A549 (cell line): ENCODE measurements at regions not wholly inside any gene's neighbourhood (a gene's known extent, or its start where the extent isn't known, plus 50 kb on each side); places are given as distances from the start of the nearest gene placed in this dataset.

Experiments
- ATAC-seq, 2 experiments: fragments of 200-7000 bp in 1 of 2; fragments of >200 bp in 1 of 2; cut with Nextera tagmentation in 1 of 2; cut with Tn5 transposase in 1 of 2; 3 replicates each; pipeline versions ENCODE4 v1.8.0 to v1.9.1; 2018 to 2020; ENCODE audit warnings: mild to moderate bottlenecking in 1 of 2, moderate library complexity in 1 of 2
- CTCF ChIA-PET: fragments of 300-600 bp; sonication (Branson Sonifier 250); formaldehyde crosslinking; extraction: SDS; loops from one replicate; lab custom pipeline; 2021; ENCODE audit warnings: antibody characterized with exemption, inconsistent platforms; lab: Yijun Ruan, JAX
- POLR2A ChIA-PET: fragments of 350-600 bp; formaldehyde crosslinking; extraction: SDS; loops from one replicate; lab custom pipeline; 2021; ENCODE audit warnings: antibody characterized with exemption, inconsistent platforms; lab: Yijun Ruan, JAX
- DNase-seq, 2 experiments: peaks; one replicate each; pipeline versions ENCODE4 v3.0.0 to v3.0.0-alpha.2; 2011 to 2016; ENCODE audit warnings: low read depth in 1 of 2, low spot score in 1 of 2
- FAIRE-seq: peaks from 2 replicates; lab custom pipeline; 2011; peaks lifted over from hg19 to GRCh38; lab: Jason Lieb, UNC
- H3K27ac ChIP-seq, 2 experiments: fragments of >200 bp; sonication (Bioruptor Twin); formaldehyde crosslinking; 3 replicates each; pipeline ENCODE4 v1.5.1; 2016 to 2017
- H3K4me1 ChIP-seq: fragments of >200 bp; sonication (Bioruptor Twin); formaldehyde crosslinking; 3 replicates; pipeline ENCODE4 v1.6.1; 2016
- H3K4me2 ChIP-seq: fragments of >200 bp; sonication (Bioruptor Twin); formaldehyde crosslinking; 3 replicates; pipeline ENCODE4 v1.6.1; 2016
- H3K4me3 ChIP-seq: fragments of >200 bp; sonication (Bioruptor Twin); formaldehyde crosslinking; 3 replicates; pipeline ENCODE4 v1.5.1; 2016
- H3K9me3 ChIP-seq: fragments of >200 bp; sonication (Bioruptor Twin); formaldehyde crosslinking; 3 replicates; pipeline ENCODE4 v1.6.1; 2016
- BHLHE40 ChIP-seq: IDR thresholded peaks from 2 replicates; pipeline ENCODE4 v1.6.1; 2012; ENCODE audit warnings: low read depth, low read length, inconsistent platforms
- CBX2 ChIP-seq: fragments of 200-600 bp; sonication (generic); IDR thresholded peaks from 2 replicates; pipeline ENCODE4 v1.6.1; 2016; ENCODE audit warnings: low read depth, mild to moderate bottlenecking, borderline replicate concordance
- CBX8 ChIP-seq: fragments of 200-600 bp; sonication (generic); IDR thresholded peaks from 2 replicates; pipeline ENCODE4 v1.6.1; 2016
- CHD4 ChIP-seq: fragments of 200-600 bp; sonication (generic); IDR thresholded peaks from 2 replicates; pipeline ENCODE4 v1.6.1; 2016; ENCODE audit warnings: antibody characterized with exemption, mild to moderate bottlenecking, borderline replicate concordance
- E2F6 ChIP-seq: IDR thresholded peaks from 2 replicates; pipeline ENCODE4 v1.6.1; 2012; ENCODE audit warnings: low read depth, borderline replicate concordance
- EHMT2 ChIP-seq: fragments of 200-600 bp; sonication (generic); IDR thresholded peaks from 2 replicates; pipeline ENCODE4 v1.6.1; 2016; ENCODE audit warnings: antibody characterized with exemption, low read depth, mild to moderate bottlenecking, moderate library complexity
- EP300 ChIP-seq, 2 experiments: fragments of >200 bp; sonication (Bioruptor Twin); formaldehyde crosslinking; IDR thresholded peaks; 2 replicates in 1 of 2; 3 replicates in 1 of 2; pipeline ENCODE4 v1.6.1; 2016 to 2017
- FOSB ChIP-seq: fragments of 250-450 bp; sonication (Bioruptor Pico); IDR thresholded peaks from 2 replicates; pipeline ENCODE4 v1.5.0; 2020; ENCODE audit warnings: mild to moderate bottlenecking, moderate library complexity
- HDAC2 ChIP-seq: fragments of 200-600 bp; sonication (generic); IDR thresholded peaks from 2 replicates; pipeline ENCODE4 v1.6.1; 2016
- HOXA7 ChIP-seq: fragments of 250-450 bp; sonication (Bioruptor Pico); IDR thresholded peaks from 2 replicates; pipeline ENCODE4 v1.5.0; 2020; ENCODE audit warnings: mild to moderate bottlenecking, moderate library complexity
- HOXB13 ChIP-seq: fragments of 250-450 bp; sonication (Bioruptor Pico); IDR thresholded peaks from 2 replicates; pipeline ENCODE4 v1.5.0; 2020; ENCODE audit warnings: low read depth, mild to moderate bottlenecking, moderate library complexity
- JUN ChIP-seq, 2 experiments: fragments of >200 bp; sonication (Bioruptor Twin); formaldehyde crosslinking; IDR thresholded peaks; 2 replicates in 1 of 2; 3 replicates in 1 of 2; pipeline ENCODE4 v1.6.1; 2016 to 2017
- KDM5A ChIP-seq: fragments of 200-600 bp; sonication (generic); IDR thresholded peaks from 2 replicates; pipeline ENCODE4 v1.6.1; 2016; ENCODE audit warnings: antibody characterized with exemption, mild to moderate bottlenecking
- MAX ChIP-seq: IDR thresholded peaks from 2 replicates; pipeline ENCODE4 v1.6.1; 2012
- PHF8 ChIP-seq: fragments of 200-600 bp; sonication (generic); IDR thresholded peaks from 2 replicates; pipeline ENCODE4 v1.6.1; 2016; ENCODE audit warnings: low read depth, mild to moderate bottlenecking, antibody characterized with exemption, moderate library complexity, borderline replicate concordance
- POLR2A ChIP-seq: IDR thresholded peaks from 2 replicates; pipeline ENCODE4 v1.6.1; 2012; ENCODE audit warnings: mild to moderate bottlenecking, low read length
- RARB ChIP-seq: fragments of 250-450 bp; sonication (Bioruptor Pico); IDR thresholded peaks from 2 replicates; pipeline ENCODE4 v1.8.0; 2021; ENCODE audit warnings: mild to moderate bottlenecking, moderate library complexity
- RCOR1 ChIP-seq: fragments of 150-350 bp; IDR thresholded peaks from 2 replicates; pipeline ENCODE4 v1.6.1; 2014; ENCODE audit warnings: antibody characterized with exemption, low read length, low read depth
- REST ChIP-seq: fragments of 200-600 bp; sonication (generic); IDR thresholded peaks from 2 replicates; pipeline ENCODE4 v1.6.1; 2016; ENCODE audit warnings: antibody characterized with exemption, mild to moderate bottlenecking, moderate library complexity
- SMC3 ChIP-seq: fragments of >200 bp; sonication (Bioruptor Twin); formaldehyde crosslinking; IDR thresholded peaks from 3 replicates; pipeline ENCODE4 v1.6.1; 2018; ENCODE audit warnings: inconsistent platforms
- TP53 ChIP-seq: fragments of 250-450 bp; sonication (Bioruptor Pico); IDR thresholded peaks from 2 replicates; pipeline ENCODE4 v1.5.0; 2021; ENCODE audit warnings: mild to moderate bottlenecking, moderate library complexity
- ZFP36 ChIP-seq: fragments of 450-650 bp; IDR thresholded peaks from 2 replicates; pipeline ENCODE4 v1.6.1; 2014; ENCODE audit warnings: borderline replicate concordance; ENCODE audit not compliant: partially characterized antibody
- WGBS: methylation state at CpG from one replicate; pipeline ENCODE4 v1.1.6; 2017; ENCODE audit errors: missing lambda C conversion rate; 5-methylcytosine and 5-hydroxymethylcytosine counted together
- TF ChIP-seq, protein P1 (sequence below): fragments of >200 bp; sonication (Bioruptor Twin); formaldehyde crosslinking; IDR thresholded peaks from 3 replicates; pipeline ENCODE4 v1.5.1; 2016
- TF ChIP-seq, protein P2 (sequence below): fragments of 450-650 bp; IDR thresholded peaks from 2 replicates; pipeline ENCODE4 v1.6.1; 2014; ENCODE audit warnings: antibody characterized with exemption
- TF ChIP-seq, protein P3 (sequence below): fragments of 250-450 bp; sonication (Bioruptor Pico); IDR thresholded peaks from 2 replicates; pipeline ENCODE4 v1.5.0; 2020; ENCODE audit warnings: low read depth, mild to moderate bottlenecking, moderate library complexity
- TF ChIP-seq, protein P4 (sequence below): IDR thresholded peaks from 2 replicates; pipeline ENCODE4 v1.6.1; 2012

GRCh38 chr14:38724621-38725020 is 378.4 kb downstream of the SEC23A start (continued):
- no peak for TF ChIP-seq ZFP36

GRCh38 chr14:38723959-38724358 is 379.1 kb downstream of the SEC23A start:
- no peak overlapping the region for H3K4me3 ChIP-seq
- no peak overlapping the region for H3K27ac ChIP-seq
- ChIA-PET CTCF (no interaction called here), POLR2A (no interaction called here)
- H3K4me2 ChIP-seq: no peak overlapping the region
- WGBS: 14% methylated on average over 5 of the region's 5 CpGs
- FAIRE-seq (no peak), DNase-seq (no peak), ATAC-seq (no peak)
- H3K9me3 ChIP-seq: no peaks in the 10 kb centered on the region
- TF ChIP-seq SMC3: no peak
- TF ChIP-seq HDAC2: no peak
- TF ChIP-seq, protein P1, sequence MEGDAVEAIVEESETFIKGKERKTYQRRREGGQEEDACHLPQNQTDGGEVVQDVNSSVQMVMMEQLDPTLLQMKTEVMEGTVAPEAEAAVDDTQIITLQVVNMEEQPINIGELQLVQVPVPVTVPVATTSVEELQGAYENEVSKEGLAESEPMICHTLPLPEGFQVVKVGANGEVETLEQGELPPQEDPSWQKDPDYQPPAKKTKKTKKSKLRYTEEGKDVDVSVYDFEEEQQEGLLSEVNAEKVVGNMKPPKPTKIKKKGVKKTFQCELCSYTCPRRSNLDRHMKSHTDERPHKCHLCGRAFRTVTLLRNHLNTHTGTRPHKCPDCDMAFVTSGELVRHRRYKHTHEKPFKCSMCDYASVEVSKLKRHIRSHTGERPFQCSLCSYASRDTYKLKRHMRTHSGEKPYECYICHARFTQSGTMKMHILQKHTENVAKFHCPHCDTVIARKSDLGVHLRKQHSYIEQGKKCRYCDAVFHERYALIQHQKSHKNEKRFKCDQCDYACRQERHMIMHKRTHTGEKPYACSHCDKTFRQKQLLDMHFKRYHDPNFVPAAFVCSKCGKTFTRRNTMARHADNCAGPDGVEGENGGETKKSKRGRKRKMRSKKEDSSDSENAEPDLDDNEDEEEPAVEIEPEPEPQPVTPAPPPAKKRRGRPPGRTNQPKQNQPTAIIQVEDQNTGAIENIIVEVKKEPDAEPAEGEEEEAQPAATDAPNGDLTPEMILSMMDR: no peak
- no peak for TF ChIP-seq JUN (IDR thresholded peaks at IDR 0.05)
- TF ChIP-seq EP300 (IDR thresholded peaks at IDR 0.05): no peak
- TF ChIP-seq TP53 (CRISPR knock-in tag): no peak
- TF ChIP-seq HOXA7: no peak
- no peak for TF ChIP-seq RARB (CRISPR knock-in tag)
- TF ChIP-seq, protein P2, sequence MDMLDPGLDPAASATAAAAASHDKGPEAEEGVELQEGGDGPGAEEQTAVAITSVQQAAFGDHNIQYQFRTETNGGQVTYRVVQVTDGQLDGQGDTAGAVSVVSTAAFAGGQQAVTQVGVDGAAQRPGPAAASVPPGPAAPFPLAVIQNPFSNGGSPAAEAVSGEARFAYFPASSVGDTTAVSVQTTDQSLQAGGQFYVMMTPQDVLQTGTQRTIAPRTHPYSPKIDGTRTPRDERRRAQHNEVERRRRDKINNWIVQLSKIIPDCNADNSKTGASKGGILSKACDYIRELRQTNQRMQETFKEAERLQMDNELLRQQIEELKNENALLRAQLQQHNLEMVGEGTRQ: no peak
- TF ChIP-seq, protein P3, sequence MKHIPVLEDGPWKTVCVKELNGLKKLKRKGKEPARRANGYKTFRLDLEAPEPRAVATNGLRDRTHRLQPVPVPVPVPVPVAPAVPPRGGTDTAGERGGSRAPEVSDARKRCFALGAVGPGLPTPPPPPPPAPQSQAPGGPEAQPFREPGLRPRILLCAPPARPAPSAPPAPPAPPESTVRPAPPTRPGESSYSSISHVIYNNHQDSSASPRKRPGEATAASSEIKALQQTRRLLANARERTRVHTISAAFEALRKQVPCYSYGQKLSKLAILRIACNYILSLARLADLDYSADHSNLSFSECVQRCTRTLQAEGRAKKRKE (CRISPR knock-in tag): no peak
- no peak for TF ChIP-seq POLR2A
- TF ChIP-seq PHF8: no peak
- TF ChIP-seq HOXB13 (CRISPR knock-in tag): no peak
- no peak for TF ChIP-seq FOSB
- TF ChIP-seq E2F6: no peak
- TF ChIP-seq, protein P4, sequence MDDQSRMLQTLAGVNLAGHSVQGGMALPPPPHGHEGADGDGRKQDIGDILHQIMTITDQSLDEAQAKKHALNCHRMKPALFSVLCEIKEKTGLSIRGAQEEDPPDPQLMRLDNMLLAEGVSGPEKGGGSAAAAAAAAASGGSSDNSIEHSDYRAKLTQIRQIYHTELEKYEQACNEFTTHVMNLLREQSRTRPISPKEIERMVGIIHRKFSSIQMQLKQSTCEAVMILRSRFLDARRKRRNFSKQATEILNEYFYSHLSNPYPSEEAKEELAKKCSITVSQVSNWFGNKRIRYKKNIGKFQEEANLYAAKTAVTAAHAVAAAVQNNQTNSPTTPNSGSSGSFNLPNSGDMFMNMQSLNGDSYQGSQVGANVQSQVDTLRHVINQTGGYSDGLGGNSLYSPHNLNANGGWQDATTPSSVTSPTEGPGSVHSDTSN: no peak
- no peak for TF ChIP-seq BHLHE40
- no peak for TF ChIP-seq CBX8
- TF ChIP-seq RCOR1: no peak
- no peak for TF ChIP-seq CBX2
- no peaks in the 10 kb centered on the region for H3K4me1 ChIP-seq

- no peak for ATAC-seq
- no peak overlapping the region for H3K4me3 ChIP-seq
- no peak for TF ChIP-seq CBX8
- TF ChIP-seq MAX: no peak
- TF ChIP-seq, protein P4: no peak
- no peak for TF ChIP-seq CHD4
- TF ChIP-seq E2F6: no peak
- TF ChIP-seq BHLHE40: no peak
- TF ChIP-seq EHMT2: no peak
- no peak for TF ChIP-seq REST
- no peak for TF ChIP-seq KDM5A
Observed at GRCh38 chr14:38723277-38723676, 379.8 kb downstream of the SEC23A start.

More at GRCh38 chr14:38723277-38723676, 379.8 kb downstream of the SEC23A start:
- ChIA-PET POLR2A (no interaction called here), CTCF (interaction anchor here (1.1 to 2.4 kb wide), 3 partner anchors 14 to 145 kb away, joined by 4 to 16 read pairs (median 15); no protein-coding TSS in a partner anchor)
- FAIRE-seq (peak; percentile 54), DNase-seq (no peak)
- H3K4me1 ChIP-seq: no peaks in the 10 kb centered on the region
- H3K9me3 ChIP-seq: no peaks in the 10 kb centered on the region
- H3K27ac ChIP-seq: no peak overlapping the region
- WGBS: 80% methylated on average over 1 of the region's 1 CpG
- no peak overlapping the region for H3K4me2 ChIP-seq
